CD4-positive, alpha-beta T cell (primary cell): ENCODE measurements at regions not wholly inside any gene's neighbourhood (a gene's known extent, or its start where the extent isn't known, plus 50 kb on each side); places are given as distances from the start of the nearest gene placed in this dataset.

Experiments
- ATAC-seq: fragments of 200-7000 bp; cut with Tn5 transposase; one replicate; pipeline ENCODE4 v1.10.0; 2022; ENCODE audit warnings: mild to moderate bottlenecking; ENCODE audit not compliant: poor library complexity
- CTCF ChIA-PET: fragments of 350-600 bp; sonication (Branson Sonifier 250); formaldehyde crosslinking; loops from one replicate; lab custom pipeline; 2021; ENCODE audit warnings: antibody characterized with exemption, inconsistent platforms; lab: Charles Lee
- POLR2A ChIA-PET: fragments of 350-600 bp; sonication (Branson Sonifier 250); formaldehyde crosslinking; loops from one replicate; lab custom pipeline; 2021; ENCODE audit warnings: antibody characterized with exemption, inconsistent platforms; lab: Charles Lee
- DNase-seq, 14 experiments: peaks; one replicate each; pipeline ENCODE4 v3.0.0-alpha.2; 2013 to 2020; ENCODE audit warnings: mixed read lengths in 2 of 14
- H3K27ac ChIP-seq, 2 donors: one replicate each; pipeline versions ENCODE4 v1.5.1 to v1.7.0; 2013; ENCODE audit warnings: low read length in 2 of 2, low read depth in 1 of 2, mild to moderate bottlenecking in 1 of 2
- H3K27me3 ChIP-seq, 2 experiments: 1 replicate in 1 of 2; 2 replicates in 1 of 2; pipeline versions ENCODE4 v1.6.1 to v1.7.0; 2013; ENCODE audit warnings: low read length in 2 of 2, control low read depth in 1 of 2, mild to moderate bottlenecking in 1 of 2, moderate library complexity in 1 of 2; ENCODE audit not compliant: insufficient read depth in 2 of 2, control insufficient read depth in 1 of 2
- H3K36me3 ChIP-seq: one replicate; pipeline ENCODE4 v1.6.1; 2013; ENCODE audit warnings: low read length, control low read depth; ENCODE audit not compliant: insufficient read depth
- H3K4me1 ChIP-seq: one replicate; pipeline ENCODE4 v1.6.1; 2013; ENCODE audit warnings: low read length, control low read depth; ENCODE audit not compliant: insufficient read depth
- H3K4me3 ChIP-seq: one replicate; pipeline ENCODE4 v1.5.1; 2013; ENCODE audit warnings: mild to moderate bottlenecking, low read length, moderate library complexity
- H3K9me3 ChIP-seq, 2 experiments: 1 replicate in 1 of 2; 2 replicates in 1 of 2; pipeline versions ENCODE4 v1.6.1 to v1.7.0; 2013; ENCODE audit warnings: low read length in 2 of 2, mild to moderate bottlenecking in 2 of 2, control low read depth in 1 of 2, moderate library complexity in 1 of 2; ENCODE audit not compliant: control insufficient read depth in 1 of 2, insufficient read depth in 1 of 2
- H3K27ac Mint-ChIP-seq: one replicate; pipeline ENCODE4 v1.8.0; 2020; ENCODE audit warnings: mixed read lengths
- H3K27me3 Mint-ChIP-seq: one replicate; pipeline ENCODE4 v1.8.0; 2021; ENCODE audit warnings: mixed read lengths
- H3K36me3 Mint-ChIP-seq: one replicate; pipeline ENCODE4 v1.8.0; 2021; ENCODE audit warnings: low read depth, mixed read lengths
- H3K4me1 Mint-ChIP-seq: one replicate; pipeline ENCODE4 v1.8.0; 2021; ENCODE audit warnings: low read depth, mixed read lengths
- H3K4me3 Mint-ChIP-seq: one replicate; pipeline ENCODE4 v1.8.0; 2020; ENCODE audit warnings: mild to moderate bottlenecking, mixed read lengths
- H3K9me3 Mint-ChIP-seq: one replicate; pipeline ENCODE4 v1.8.0; 2020; ENCODE audit warnings: mixed read lengths
- CTCF ChIP-seq: fragments of 200-600 bp; IDR thresholded peaks from one replicate; pipeline ENCODE4 v1.8.0; 2022; ENCODE audit warnings: antibody characterized with exemption, mild to moderate bottlenecking
- intact Hi-C, 2 experiments: fragments of 100-400 bp; cut with DNase I in 1 of 2; cut with micrococcal nuclease in 1 of 2; formaldehyde crosslinking; loops; one replicate each; pipeline versions ENCODE4 v1.15.1 to v1.9.0; 2023 to 2025; cut with DNase I, micrococcal nuclease

- H3K36me3 Mint-ChIP-seq, result no peaks in the 10 kb centered on the region
- peaks cover 11% of the 10 kb centered on the region for H3K9me3 Mint-ChIP-seq
- ChIA-PET CTCF (no interaction called here), POLR2A (no interaction called here)
- H3K4me1 Mint-ChIP-seq, result no peaks in the 10 kb centered on the region
- H3K27ac Mint-ChIP-seq, result no peak overlapping the region
- Histone ChIP-seq H3K36me3 (no peaks in the 10 kb centered on the region), H3K27ac (no peak overlapping the region), H3K4me1 (no peaks in the 10 kb centered on the region), H3K4me3 (no peak overlapping the region), H3K9me3 (no peaks in the 10 kb centered on the region), H3K27me3 (no peaks in the 10 kb centered on the region)
- DNase-seq (no peak), ATAC-seq (no peak)
- intact Hi-C loops, result no loop called here
- H3K4me3 Mint-ChIP-seq, result no peak overlapping the region
- TF ChIP-seq CTCF, result no peak
- no peaks in the 10 kb centered on the region for H3K27me3 Mint-ChIP-seq
Measured at GRCh38 chr4:97374526-97374925, 768.8 kb downstream of the STPG2 start.

- Histone ChIP-seq H3K9me3 (no peaks in the 10 kb centered on the region), H3K27me3 (no peaks in the 10 kb centered on the region), H3K36me3 (no peaks in the 10 kb centered on the region), H3K27ac (no peak overlapping the region), H3K4me3 (no peak overlapping the region), H3K4me1 (no peaks in the 10 kb centered on the region)
- Mint-ChIP-seq H3K4me3 (no peak overlapping the region), H3K27ac (no peak overlapping the region), H3K4me1 (no peaks in the 10 kb centered on the region), H3K36me3 (no peaks in the 10 kb centered on the region), H3K9me3 (peaks cover 14% of the 10 kb centered on the region), H3K27me3 (no peaks in the 10 kb centered on the region)
- no peak for DNase-seq
- intact Hi-C loops, result no loop called here
- no peak for TF ChIP-seq CTCF
- ChIA-PET POLR2A (no interaction called here), CTCF (no interaction called here)
- no peak for ATAC-seq
Measured at GRCh38 chr4:97386969-97387368, 756.3 kb downstream of the STPG2 start.

- H3K4me1 ChIP-seq, result no peaks in the 10 kb centered on the region
- peaks cover 0 to 4% of the 10 kb centered on the region in 2 experiments for H3K9me3 ChIP-seq
- H3K4me3 ChIP-seq, result no peak overlapping the region
- ChIA-PET CTCF (no interaction called here), POLR2A (interaction anchor here (0.7 kb wide), 1 partner anchor 18 kb away, joined by 4 read pairs; no protein-coding TSS in a partner anchor)
- Mint-ChIP-seq H3K27ac (no peak overlapping the region), H3K4me1 (no peaks in the 10 kb centered on the region), H3K27me3 (no peaks in the 10 kb centered on the region), H3K9me3 (peaks cover 23% of the 10 kb centered on the region), H3K36me3 (no peaks in the 10 kb centered on the region), H3K4me3 (no peak overlapping the region)
- no peaks in the 10 kb centered on the region for H3K27me3 ChIP-seq
- no peak for DNase-seq
- ATAC-seq, result no peak
- no peaks in the 10 kb centered on the region for H3K36me3 ChIP-seq
- no peak for TF ChIP-seq CTCF
- H3K27ac ChIP-seq, result no peak overlapping the region
- intact Hi-C loops, result no loop called here
Measured at GRCh38 chr4:97394653-97395052, 748.6 kb downstream of the STPG2 start.
